Endothelial cell of umbilical vein (primary cell): ENCODE measurements at regions not wholly inside any gene's neighbourhood (a gene's known extent, or its start where the extent isn't known, plus 50 kb on each side); places are given as distances from the start of the nearest gene placed in this dataset.

Experiments
- BruUV-seq: library from RNA; stranded (reverse); fragments of 400-500 nt; replicated peaks from 2 replicates; lab custom pipeline; 2021; lab: Mats Ljungman, UMichigan
- CTCF ChIA-PET: fragments of 300-600, 350-600 bp; sonication (Branson Sonifier 250); formaldehyde crosslinking; loops from one replicate; lab custom pipeline; 2021; ENCODE audit warnings: antibody characterized with exemption, inconsistent platforms; lab: Charles Lee
- POLR2A ChIA-PET: fragments of 300-600, 350-600 bp; sonication (Branson Sonifier 250); formaldehyde crosslinking; loops from one replicate; lab custom pipeline; 2021; ENCODE audit warnings: antibody characterized with exemption, inconsistent platforms; lab: Charles Lee
- DNase-seq: peaks from one replicate; pipeline ENCODE4 v3.0.0-alpha.2; 2011; ENCODE audit warnings: low read depth, low spot score
- FAIRE-seq: peaks from 2 replicates; lab custom pipeline; 2011; peaks lifted over from hg19 to GRCh38; lab: Jason Lieb, UNC
- H2AFZ ChIP-seq: 2 replicates; pipeline ENCODE4 v1.6.0; 2012; ENCODE audit warnings: low read depth, low read length, control low read depth, inconsistent platforms
- H3K27ac ChIP-seq: 2 replicates; pipeline ENCODE4 v1.5.1; 2011; ENCODE audit warnings: low read depth, mild to moderate bottlenecking, control low read depth, low read length, moderate library complexity; ENCODE audit not compliant: insufficient read depth
- H3K27me3 ChIP-seq, 2 experiments: 2 replicates each; pipeline versions ENCODE4 v1.6.0 to v1.6.1; 2011; ENCODE audit warnings: low read length in 2 of 2, mixed read lengths in 1 of 2; ENCODE audit not compliant: control insufficient read depth in 2 of 2, insufficient read depth in 2 of 2
- H3K36me3 ChIP-seq, 2 experiments: 2 replicates in 1 of 2; 3 replicates in 1 of 2; pipeline ENCODE4 v1.5.1; 2011; ENCODE audit warnings: low read length in 2 of 2, mild to moderate bottlenecking in 1 of 2, moderate library complexity in 1 of 2; ENCODE audit not compliant: control insufficient read depth in 2 of 2, insufficient read depth in 2 of 2; ENCODE audit errors: extremely low read depth in 1 of 2
- H3K4me1 ChIP-seq: 3 replicates; pipeline ENCODE4 v1.5.1; 2011; ENCODE audit warnings: mild to moderate bottlenecking, low read length; ENCODE audit not compliant: control insufficient read depth, insufficient read depth; ENCODE audit errors: extremely low read depth
- H3K4me2 ChIP-seq: 2 replicates; pipeline ENCODE4 v1.6.1; 2011; ENCODE audit warnings: low read length, control low read depth, mixed read lengths; ENCODE audit not compliant: insufficient read depth
- H3K4me3 ChIP-seq, 3 experiments: fragments of 200-600 bp in 1 of 3; sonication (generic), shearing (Covaris generic) in 1 of 3; replicated peaks in 1 of 3; 2 replicates each; pipeline ENCODE4 v1.5.1; 2011 to 2016; ENCODE audit warnings: control low read depth in 3 of 3, low read length in 3 of 3, mild to moderate bottlenecking in 2 of 3, inconsistent platforms in 1 of 3, low read depth in 1 of 3, moderate library complexity in 1 of 3; ENCODE audit not compliant: insufficient read depth in 1 of 3
- H3K79me2 ChIP-seq: 2 replicates; pipeline ENCODE4 v1.6.0; 2012; ENCODE audit warnings: low read length, inconsistent platforms; ENCODE audit not compliant: control insufficient read depth, insufficient read depth
- H3K9ac ChIP-seq: replicated peaks from 2 replicates; pipeline ENCODE3; 2011; ENCODE audit warnings: low read length, control low read depth; ENCODE audit not compliant: insufficient read depth; ENCODE audit errors: extremely low read depth
- H3K9me1 ChIP-seq: replicated peaks from 3 replicates; pipeline ENCODE4 v1.6.0; 2011; ENCODE audit warnings: mild to moderate bottlenecking, low read length; ENCODE audit not compliant: control insufficient read depth, insufficient read depth; ENCODE audit errors: extremely low read depth
- H3K9me3 ChIP-seq: replicated peaks from 2 replicates; pipeline ENCODE4 v1.5.1; 2012; ENCODE audit warnings: low read length, inconsistent platforms; ENCODE audit not compliant: control insufficient read depth, insufficient read depth
- H4K20me1 ChIP-seq: replicated peaks from 2 replicates; pipeline ENCODE3; 2011; ENCODE audit warnings: mild to moderate bottlenecking, low read length; ENCODE audit not compliant: control insufficient read depth, insufficient read depth; ENCODE audit errors: extremely low read depth
- EZH2 ChIP-seq: IDR thresholded peaks from 2 replicates; pipeline ENCODE4 v1.6.1; 2012; ENCODE audit warnings: borderline replicate concordance, low read depth, mild to moderate bottlenecking, moderate library complexity, low read length, inconsistent platforms; ENCODE audit not compliant: severe bottlenecking
- FOS ChIP-seq: IDR thresholded peaks from 2 replicates; pipeline ENCODE4 v1.6.1; 2011; ENCODE audit warnings: mild to moderate bottlenecking, low read length, moderate library complexity, borderline replicate concordance; ENCODE audit not compliant: insufficient read depth
- GATA2 ChIP-seq: IDR thresholded peaks from 2 replicates; pipeline ENCODE4 v1.7.0; 2011; ENCODE audit warnings: low read depth, mild to moderate bottlenecking, moderate library complexity, mixed read lengths, low read length; ENCODE audit not compliant: insufficient read length, insufficient read depth
- JUN ChIP-seq: IDR thresholded peaks from 2 replicates; pipeline ENCODE4 v1.6.1; 2011; ENCODE audit warnings: borderline replicate concordance, low read depth; ENCODE audit not compliant: insufficient read length, insufficient read depth
- MAX ChIP-seq: IDR thresholded peaks from 2 replicates; pipeline ENCODE4 v1.6.1; 2011; ENCODE audit not compliant: insufficient read depth, insufficient read length
- MYC ChIP-seq: IDR thresholded peaks from one replicate; pipeline ENCODE4 v1.6.1; 2011; ENCODE audit warnings: mild to moderate bottlenecking, low read depth, low read length
- POLR2A ChIP-seq: IDR thresholded peaks from 2 replicates; pipeline ENCODE4 v1.6.1; 2012; ENCODE audit warnings: low read depth, mild to moderate bottlenecking, control low read depth, low read length
- POLR2AphosphoS5 ChIP-seq: IDR thresholded peaks from 2 replicates; pipeline ENCODE4 v1.6.1; 2012; ENCODE audit warnings: low read depth, mild to moderate bottlenecking, control low read depth, low read length, moderate library complexity; ENCODE audit not compliant: insufficient read depth
- dilution Hi-C: fragments of 300-500 bp; cut with MboI; formaldehyde crosslinking; loops from one replicate; pipeline ENCODE4 v1.15.0; 2019; ENCODE audit warnings: low sequenced_read_pairs; ENCODE audit not compliant: extremely low pct_ligation_motif_present
- intact Hi-C: fragments of 100-400 bp; cut with micrococcal nuclease; formaldehyde crosslinking; loops from one replicate; pipeline ENCODE4 v1.10.0; 2022
- TF ChIP-seq, protein P1 (sequence below), 2 donors: IDR thresholded peaks; 1 replicate in 1 of 2; 2 replicates in 1 of 2; pipeline ENCODE4 v1.5.1; 2011; ENCODE audit warnings: low read length in 2 of 2, mild to moderate bottlenecking in 2 of 2, moderate library complexity in 2 of 2, control low read depth in 1 of 2, inconsistent platforms in 1 of 2, low read depth in 1 of 2; ENCODE audit not compliant: insufficient read depth in 1 of 2; ENCODE audit errors: extremely low read depth in 1 of 2

- dilution Hi-C loops = loop anchor here (25.0 kb wide), 1 partner anchor 193 kb away; no protein-coding TSS in a partner anchor
- DNase-seq = no peak
- no peaks in the 10 kb centered on the region for H3K36me3 ChIP-seq
- no peak overlapping the region for H3K9ac ChIP-seq
- no peak overlapping the region for H3K27ac ChIP-seq
- no TSS peak for BruUV-seq
- FAIRE-seq = no peak
- H3K4me2 ChIP-seq = no peak overlapping the region
- POLR2A ChIA-PET = no interaction called here
- CTCF ChIA-PET = interaction anchor here (6.5 kb wide), 1 partner anchor 49 kb away, joined by 68 read pairs; no protein-coding TSS in a partner anchor
- intact Hi-C loops = loop anchor here (10.0 kb wide), 1 partner anchor 689 kb away; no protein-coding TSS in a partner anchor
- H3K9me3 ChIP-seq = no peaks in the 10 kb centered on the region
- H2AFZ ChIP-seq = no peak overlapping the region
- H3K4me3 ChIP-seq = no peak overlapping the region
- H3K4me1 ChIP-seq = no peaks in the 10 kb centered on the region
- H3K27me3 ChIP-seq = no peaks in the 10 kb centered on the region
- no peak for TF ChIP-seq POLR2AphosphoS5
- TF ChIP-seq MYC = no peak
- TF ChIP-seq POLR2A = no peak
- TF ChIP-seq, protein P1, sequence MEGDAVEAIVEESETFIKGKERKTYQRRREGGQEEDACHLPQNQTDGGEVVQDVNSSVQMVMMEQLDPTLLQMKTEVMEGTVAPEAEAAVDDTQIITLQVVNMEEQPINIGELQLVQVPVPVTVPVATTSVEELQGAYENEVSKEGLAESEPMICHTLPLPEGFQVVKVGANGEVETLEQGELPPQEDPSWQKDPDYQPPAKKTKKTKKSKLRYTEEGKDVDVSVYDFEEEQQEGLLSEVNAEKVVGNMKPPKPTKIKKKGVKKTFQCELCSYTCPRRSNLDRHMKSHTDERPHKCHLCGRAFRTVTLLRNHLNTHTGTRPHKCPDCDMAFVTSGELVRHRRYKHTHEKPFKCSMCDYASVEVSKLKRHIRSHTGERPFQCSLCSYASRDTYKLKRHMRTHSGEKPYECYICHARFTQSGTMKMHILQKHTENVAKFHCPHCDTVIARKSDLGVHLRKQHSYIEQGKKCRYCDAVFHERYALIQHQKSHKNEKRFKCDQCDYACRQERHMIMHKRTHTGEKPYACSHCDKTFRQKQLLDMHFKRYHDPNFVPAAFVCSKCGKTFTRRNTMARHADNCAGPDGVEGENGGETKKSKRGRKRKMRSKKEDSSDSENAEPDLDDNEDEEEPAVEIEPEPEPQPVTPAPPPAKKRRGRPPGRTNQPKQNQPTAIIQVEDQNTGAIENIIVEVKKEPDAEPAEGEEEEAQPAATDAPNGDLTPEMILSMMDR (IDR thresholded peaks at IDR 0.05; ENCODE audit: extremely low read depth in 1 of 2, insufficient read depth in 1 of 2, low read depth in 1 of 2, low read length in 2 of 2) = no peak
- no peak for TF ChIP-seq MAX
- TF ChIP-seq GATA2 = no peak
- TF ChIP-seq FOS = no peak
- TF ChIP-seq JUN = no peak
- TF ChIP-seq EZH2 = no peak
- no peaks in the 10 kb centered on the region for H3K79me2 ChIP-seq
- H4K20me1 ChIP-seq = no peaks in the 10 kb centered on the region
- no peaks in the 10 kb centered on the region for H3K9me1 ChIP-seq
These were observed 78.5 kb upstream of the SGIP1 start for GRCh38 chr1:66455446-66455845.
